ENCODE measurements at regions not wholly inside any gene's neighbourhood (a gene's known extent, or its start where the extent isn't known, plus 50 kb on each side); places are given as distances from the start of the nearest gene placed in this dataset.
"Not testable (repeated sequence)": the region's sequence is repeated elsewhere in the genome, so short reads cannot be mapped to it uniquely, and the experiment has no call there.

- not testable (repeated sequence) for DNase-seq (ENCODE audit: low spot score)
Observed at GRCh38 chr1:24268555-24268954, 50.6 kb upstream of the GRHL3 start.

- DNase-seq (ENCODE audit: low spot score), result no peak
Observed at GRCh38 chr1:24266998-24267397, 52.2 kb upstream of the GRHL3 start.

- DNase-seq (ENCODE audit: low spot score), result peak; percentile 94
Observed at GRCh38 chr1:24266398-24266941, 52.7 kb upstream of the GRHL3 start.

- DNase-seq (ENCODE audit: low spot score), result peak; percentile 23
Observed at GRCh38 chr1:24263746-24264145, 55.4 kb upstream of the GRHL3 start.

GRCh38 chr1:24263211-24263610, 55.9 kb upstream of the GRHL3 start:
- no peak for DNase-seq (ENCODE audit: low spot score)

- no peak for DNase-seq (ENCODE audit: low spot score)
Observed at GRCh38 chr1:24261977-24262376, 57.2 kb upstream of the GRHL3 start.

DNA sequence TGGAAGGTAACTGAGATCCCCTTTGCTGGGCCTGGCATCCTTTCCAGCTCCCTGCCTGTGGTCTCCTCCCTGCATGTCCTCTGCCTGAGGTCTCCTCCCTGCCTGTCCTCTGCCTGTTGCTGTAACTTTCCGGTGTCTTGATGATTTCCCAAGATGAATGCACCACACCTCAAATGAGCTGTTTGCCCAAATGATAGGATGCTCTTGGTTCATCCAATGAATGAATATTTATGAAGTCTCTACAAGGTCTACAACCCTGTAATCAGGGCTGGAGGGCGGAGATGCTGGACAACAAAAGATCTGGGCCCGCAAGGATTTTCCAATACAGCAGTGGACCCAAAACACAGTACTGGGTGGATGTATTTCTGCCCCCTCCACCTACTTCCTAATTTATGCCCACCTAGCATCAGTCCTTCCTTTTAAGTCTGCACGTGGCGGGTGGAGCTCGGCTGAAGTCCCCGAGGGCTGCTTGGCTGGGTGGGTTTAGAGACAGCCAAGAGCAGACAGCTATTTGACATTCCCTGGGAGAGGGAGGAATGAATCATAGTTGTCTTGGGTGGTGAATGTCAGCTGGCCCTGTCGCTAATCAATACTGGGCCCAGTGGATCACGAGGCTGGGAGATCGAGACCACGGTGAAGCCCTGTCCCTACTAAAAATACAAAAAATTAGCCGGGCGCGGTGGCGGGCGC, 60.3 kb upstream of the GRHL3 start:
- DNase-seq (ENCODE audit: low spot score), result no peak

GRCh38 chr1:24257373-24257772, 61.8 kb upstream of the GRHL3 start:
- no peak for DNase-seq (ENCODE audit: low spot score)

DNA sequence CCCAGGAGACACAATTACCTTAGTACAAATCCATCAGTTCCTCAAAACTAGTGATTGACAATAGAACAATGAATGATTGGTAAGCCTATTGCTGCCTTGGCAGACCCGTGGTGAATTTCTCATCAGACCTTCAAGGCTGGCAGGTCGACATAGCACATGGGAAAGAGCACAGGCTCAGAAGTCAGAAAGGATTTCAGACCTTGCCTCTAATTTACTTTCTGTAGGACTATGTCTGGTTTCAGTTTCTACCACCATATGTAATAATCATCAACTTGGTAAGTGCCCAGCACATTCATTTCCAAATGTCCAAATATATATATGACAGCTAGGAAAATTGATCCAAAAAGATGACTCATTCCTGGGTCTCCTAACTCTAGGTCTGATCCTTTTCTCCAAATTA, 62.5 kb upstream of the GRHL3 start:
- no peak for DNase-seq (ENCODE audit: low spot score)

DNA sequence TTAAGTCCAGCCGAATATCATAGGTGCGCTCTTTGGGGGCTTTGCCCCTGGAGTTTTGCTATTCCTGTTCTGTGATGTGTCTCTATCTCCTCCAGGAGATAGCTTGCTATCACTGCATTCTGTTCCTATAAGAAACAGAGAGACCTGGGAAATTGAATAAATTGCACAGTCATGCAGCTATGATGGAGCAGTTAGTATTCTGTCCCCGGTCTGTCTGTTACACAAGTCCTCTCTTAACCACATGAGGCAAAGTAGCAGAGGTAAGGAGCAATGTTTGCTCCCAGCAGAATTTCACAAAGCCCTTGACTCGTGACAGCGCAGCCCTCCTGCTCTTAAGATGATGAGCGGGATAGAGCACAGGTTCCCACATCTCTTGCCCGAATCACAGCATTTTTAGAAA, 63.9 kb upstream of the GRHL3 start:
- no peak for DNase-seq (ENCODE audit: low spot score)

DNA sequence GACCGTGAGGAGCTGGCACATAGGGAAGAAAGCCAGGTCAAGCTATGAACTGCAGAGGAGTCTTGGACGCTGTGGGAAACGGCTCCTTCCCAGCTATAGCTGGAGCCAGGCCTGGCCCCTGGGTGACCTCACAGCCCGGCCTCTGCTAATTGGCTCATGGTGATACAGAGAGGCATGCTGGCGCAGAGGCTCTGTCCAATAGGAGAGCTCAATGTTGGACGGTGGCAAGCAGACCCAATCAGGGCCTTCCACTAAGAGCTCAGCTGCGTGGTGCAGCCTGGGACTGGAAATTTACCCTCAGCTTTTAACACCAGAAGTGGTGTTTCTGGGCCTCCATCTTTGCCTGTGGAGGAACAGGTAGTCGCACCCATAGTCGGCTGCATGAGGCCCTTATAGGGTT, 64.4 kb upstream of the GRHL3 start:
- no peak for DNase-seq (ENCODE audit: low spot score)

GRCh38 chr1:24253571-24253970, 65.6 kb upstream of the GRHL3 start:
- no peak for DNase-seq (ENCODE audit: low spot score)

DNA sequence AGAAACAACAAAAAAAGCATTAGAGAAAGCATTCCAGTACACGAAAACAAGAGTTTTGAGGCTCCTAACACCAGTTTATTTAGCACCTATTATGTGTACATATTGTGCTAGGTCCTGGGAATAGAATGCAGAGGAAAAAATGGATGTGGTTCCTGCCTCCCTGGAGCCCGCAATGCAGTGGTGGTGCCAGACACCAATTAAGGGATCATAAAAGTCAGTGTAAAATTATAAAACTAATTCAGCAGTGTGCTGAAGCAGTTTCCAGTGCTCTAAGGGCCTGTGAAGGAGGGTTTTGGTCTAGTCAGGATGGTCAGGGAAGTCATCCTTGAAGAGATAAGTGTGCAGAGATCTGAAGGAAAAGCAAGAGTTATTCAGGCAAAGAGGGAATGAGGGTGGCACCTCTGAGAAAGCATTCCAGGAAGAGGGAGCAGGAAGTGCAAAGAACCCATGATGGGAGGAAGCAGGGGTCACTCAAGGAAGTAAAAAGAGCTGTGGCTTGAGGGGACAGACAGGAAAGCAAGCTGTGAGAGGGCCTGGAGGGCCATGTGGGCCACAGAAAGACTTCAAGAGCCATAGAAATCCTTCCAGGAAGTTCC, 65.2 kb upstream of the IFNLR1 start:
- no peak for DNase-seq (ENCODE audit: low spot score)

DNA sequence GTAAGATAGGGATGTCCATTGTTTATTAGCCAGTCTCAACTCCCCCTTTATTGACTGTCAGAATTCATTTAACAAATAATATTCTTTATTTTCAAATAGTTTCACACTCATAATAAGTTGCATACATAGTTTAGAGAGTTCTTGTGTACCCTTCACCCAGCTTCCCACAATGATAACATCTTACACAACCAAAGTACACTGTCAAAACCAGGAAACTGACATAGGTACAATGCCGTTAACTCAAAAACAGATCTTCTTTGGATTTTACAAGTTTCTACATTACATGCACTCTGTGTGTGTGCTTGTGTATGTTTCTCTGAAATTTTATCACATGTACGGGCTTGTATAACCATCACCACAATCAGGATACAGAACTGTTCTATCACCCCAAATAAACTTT, 64.4 kb upstream of the IFNLR1 start:
- DNase-seq (ENCODE audit: low spot score), result no peak

DNA sequence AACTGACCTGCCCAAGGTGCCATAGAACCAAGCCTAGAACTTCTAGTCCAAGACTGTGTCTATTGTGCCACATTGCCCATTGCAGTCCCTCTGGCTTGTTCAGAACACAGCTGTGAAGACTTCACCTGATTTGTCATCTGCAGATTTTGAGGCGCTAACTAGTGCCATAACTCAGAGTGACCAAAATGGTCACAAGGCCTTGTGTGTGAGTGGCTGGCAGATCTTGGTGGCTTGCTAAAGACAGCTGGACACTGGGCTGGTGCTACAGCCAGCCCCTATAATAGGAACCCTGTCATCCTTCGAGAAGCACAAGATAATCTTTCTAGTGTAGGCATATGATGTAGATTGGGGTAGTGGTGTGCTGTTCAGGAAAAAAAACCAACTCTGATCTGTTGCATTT, 63.7 kb upstream of the IFNLR1 start:
- no peak for DNase-seq (ENCODE audit: low spot score)

DNA sequence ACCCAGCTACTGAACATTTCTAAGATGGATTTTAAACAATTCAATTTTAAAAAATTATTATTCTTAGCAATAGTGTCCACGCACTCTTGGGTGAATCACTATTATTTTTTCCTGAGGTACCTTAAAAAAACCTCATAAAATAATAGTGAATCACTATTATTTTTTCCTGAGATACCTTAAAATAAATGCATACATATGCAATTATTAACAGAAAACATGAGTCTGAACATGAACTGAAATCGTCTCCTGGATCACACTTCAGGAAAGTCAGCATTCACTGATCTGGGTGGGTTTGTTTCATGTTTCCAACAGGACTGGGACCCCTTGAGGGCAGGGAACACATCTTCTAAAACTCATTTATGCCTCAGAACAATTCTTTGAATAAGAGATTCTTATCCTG, 63.1 kb upstream of the IFNLR1 start:
- no peak for DNase-seq (ENCODE audit: low spot score)

DNA sequence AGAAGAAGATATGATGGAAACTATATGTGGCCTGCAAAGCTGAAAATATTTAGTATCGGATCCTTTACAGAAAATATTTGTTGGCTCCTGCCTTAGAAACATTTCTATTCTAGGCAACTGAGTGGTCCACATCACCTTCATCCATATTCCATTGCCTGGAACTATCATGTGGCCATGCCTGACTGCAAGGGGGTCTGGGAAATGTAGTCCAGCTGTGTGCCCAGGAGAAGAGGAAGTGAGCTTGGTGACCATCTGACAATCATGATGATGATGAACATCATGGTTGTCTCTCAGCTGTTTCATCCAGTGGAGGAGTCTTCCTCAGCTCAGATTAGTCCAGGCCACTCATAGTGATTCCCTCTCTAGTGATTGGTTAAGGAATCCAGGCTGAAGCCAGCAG, 61.8 kb upstream of the IFNLR1 start:
- no peak for DNase-seq (ENCODE audit: low spot score)

DNA sequence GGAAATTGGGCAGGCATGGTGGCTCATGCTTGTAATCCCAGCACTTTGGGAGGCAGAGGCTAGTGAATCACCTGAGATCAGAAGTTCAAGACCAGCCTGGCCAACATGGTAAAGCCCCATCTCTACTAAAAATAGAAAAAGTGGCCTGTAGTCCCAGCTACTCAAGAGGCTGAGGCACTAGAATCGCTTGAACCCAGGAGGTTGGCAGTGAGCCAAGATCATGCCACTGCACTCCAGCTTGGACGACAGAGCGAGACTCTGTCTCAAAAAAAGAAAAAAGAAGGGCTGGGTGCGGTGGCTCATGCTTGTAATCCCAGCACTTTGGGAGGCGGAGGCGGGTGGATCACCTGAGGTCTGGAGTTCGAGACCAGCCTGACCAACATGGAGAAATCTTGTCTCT, 60.2 kb upstream of the IFNLR1 start:
- DNase-seq (ENCODE audit: low spot score), result not testable (repeated sequence)

GRCh38 chr1:24244519-24245268, 57.6 kb upstream of the IFNLR1 start:
- DNase-seq (ENCODE audit: low spot score), result no peak

GRCh38 chr1:24237750-24238395, 50.8 kb upstream of the IFNLR1 start:
- no peak for DNase-seq (ENCODE audit: low spot score)

GRCh38 chr1:24236789-24237371, 49.8 kb upstream of the IFNLR1 start:
- DNase-seq (ENCODE audit: low spot score), result peak; percentile 70
